SK-N-MC (cell line): ENCODE measurements at regions not wholly inside any gene's neighbourhood (a gene's known extent, or its start where the extent isn't known, plus 50 kb on each side); places are given as distances from the start of the nearest gene placed in this dataset.

Experiments
- EZH2 ChIP-seq: fragments of 200-600 bp; sonication (generic); IDR thresholded peaks from one replicate; pipeline ENCODE4 v1.6.1; 2017; ENCODE audit warnings: antibody characterized with exemption
- FOXP2 ChIP-seq: optimal IDR thresholded peaks from 2 replicates; pipeline ENCODE3; 2011; ENCODE audit warnings: mild to moderate bottlenecking, moderate library complexity; ENCODE audit not compliant: insufficient read depth; ENCODE audit errors: extremely low read length, control extremely low read depth
- POLR2AphosphoS5 ChIP-seq: IDR thresholded peaks from 2 replicates; pipeline ENCODE4 v1.6.1; 2012; ENCODE audit warnings: mild to moderate bottlenecking, low read depth, low read length, borderline replicate concordance

DNA sequence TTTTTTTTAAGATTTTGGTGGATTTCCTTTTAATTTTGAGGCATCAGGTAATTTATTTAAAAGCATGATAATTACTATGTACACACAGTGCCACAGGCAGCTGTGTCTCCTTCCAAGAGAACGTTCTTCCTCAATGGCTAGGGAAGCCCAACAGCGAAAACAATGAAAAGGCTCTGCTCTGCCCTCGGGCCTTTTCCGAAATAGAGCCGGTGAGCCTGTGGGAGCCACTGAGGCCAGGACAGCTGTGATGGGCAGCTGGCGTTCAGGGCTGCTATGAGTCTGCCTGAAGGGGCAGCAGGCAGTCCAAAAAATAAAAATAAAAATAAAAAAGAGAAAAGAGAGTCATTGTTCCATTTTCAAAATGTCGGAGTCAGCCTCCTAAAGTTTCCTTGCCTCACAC lies 443.8 kb downstream of the KIF16B start:
- TF ChIP-seq EZH2 (no peak), FOXP2 (no peak), POLR2AphosphoS5 (no peak)
